ENCODE measurements at regions not wholly inside any gene's neighbourhood (a gene's known extent, or its start where the extent isn't known, plus 50 kb on each side); places are given as distances from the start of the nearest gene placed in this dataset.
"Not testable (repeated sequence)": the region's sequence is repeated elsewhere in the genome, so short reads cannot be mapped to it uniquely, and the experiment has no call there.

DNA sequence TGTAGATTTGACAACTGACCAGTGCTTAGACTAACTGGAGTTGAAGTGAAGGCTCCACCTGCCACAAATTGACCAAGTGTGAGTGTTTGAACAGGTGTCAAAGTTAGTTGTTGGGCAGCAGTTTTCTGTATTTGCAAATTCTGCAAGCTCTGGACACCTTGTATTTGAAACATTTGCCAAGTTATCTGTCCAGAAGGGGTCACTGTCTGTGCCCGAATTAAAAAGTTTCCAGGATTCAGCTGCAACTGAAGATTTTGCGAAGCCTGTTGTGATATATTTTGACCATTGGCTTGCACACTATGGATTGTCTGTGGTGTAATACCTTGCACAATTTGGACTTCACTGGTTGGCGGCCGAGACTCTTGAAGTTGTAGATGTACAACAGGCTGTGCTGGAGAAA is 1690.7 kb downstream of the SLITRK5 start:
- DNase-seq (ENCODE audit: low read depth): no peak

- no peak for DNase-seq (ENCODE audit: low read depth)
Measured at GRCh38 chr13:89363144-89363543, 1692.0 kb downstream of the SLITRK5 start.

DNA sequence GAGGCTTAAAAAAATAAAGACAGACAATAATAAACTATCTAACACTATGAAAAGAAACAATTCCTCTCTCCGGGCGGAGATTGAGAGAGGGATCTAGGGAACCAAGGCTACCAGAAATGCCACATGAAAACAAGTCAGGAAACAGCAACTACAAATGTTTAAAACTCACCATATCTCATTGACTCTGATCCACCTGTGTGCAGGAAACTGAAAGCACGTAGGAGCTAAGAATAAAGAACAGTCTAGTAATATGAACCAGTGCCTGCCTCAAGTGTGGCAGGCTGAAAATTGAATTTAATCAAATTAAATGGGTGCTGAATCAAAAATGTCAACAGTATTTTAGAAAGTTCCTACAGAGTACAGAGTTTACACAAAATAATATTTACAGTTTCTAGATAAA is 1701.0 kb downstream of the SLITRK5 start:
- no peak for DNase-seq (ENCODE audit: low read depth)

DNA sequence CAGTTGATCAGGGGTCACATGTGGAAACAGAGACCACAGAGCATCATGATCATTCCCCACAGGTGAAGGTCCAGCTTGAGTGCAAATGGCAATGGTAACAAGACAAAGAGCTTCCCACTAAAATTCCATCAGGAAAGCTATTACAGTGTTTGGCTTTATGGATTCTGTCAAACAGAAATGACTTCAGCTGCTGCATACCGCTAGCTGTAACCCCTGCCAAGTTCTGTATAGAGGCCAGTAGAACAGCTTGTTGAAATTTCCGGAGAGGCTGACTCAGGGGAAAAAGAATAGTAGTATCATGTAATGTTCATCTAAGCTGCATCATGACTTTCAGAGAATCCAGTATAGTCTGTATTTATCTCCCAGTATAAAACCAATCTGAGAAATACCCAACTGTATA is 1704.7 kb downstream of the SLITRK5 start:
- no peak for DNase-seq (ENCODE audit: low read depth)

GRCh38 chr13:89380101-89380500 is 1708.9 kb downstream of the SLITRK5 start:
- no peak for DNase-seq (ENCODE audit: low read depth)

- DNase-seq (ENCODE audit: low read depth): no peak
Measured at GRCh38 chr13:89382981-89383380, 1711.8 kb downstream of the SLITRK5 start.

DNA sequence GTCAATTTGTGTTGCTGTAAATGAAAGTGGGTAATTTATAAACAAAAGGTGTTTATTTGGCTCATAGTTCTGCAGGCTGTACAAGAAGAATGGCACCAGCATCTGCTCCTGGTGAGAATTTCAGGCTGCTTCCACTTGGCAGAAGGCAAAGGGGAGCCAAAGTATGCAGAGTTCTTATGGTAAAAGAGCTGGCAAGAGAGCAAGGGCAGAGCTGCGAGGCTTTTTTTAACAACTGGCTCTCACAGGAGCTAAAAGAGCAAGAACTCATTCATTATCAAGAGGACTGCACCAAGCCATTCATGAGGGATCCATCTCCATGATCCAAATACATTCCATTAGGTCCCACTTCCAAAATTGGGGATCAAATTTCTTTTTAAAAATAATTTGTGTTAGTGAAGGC is 1712.7 kb downstream of the SLITRK5 start:
- no peak for DNase-seq (ENCODE audit: low read depth)

DNA sequence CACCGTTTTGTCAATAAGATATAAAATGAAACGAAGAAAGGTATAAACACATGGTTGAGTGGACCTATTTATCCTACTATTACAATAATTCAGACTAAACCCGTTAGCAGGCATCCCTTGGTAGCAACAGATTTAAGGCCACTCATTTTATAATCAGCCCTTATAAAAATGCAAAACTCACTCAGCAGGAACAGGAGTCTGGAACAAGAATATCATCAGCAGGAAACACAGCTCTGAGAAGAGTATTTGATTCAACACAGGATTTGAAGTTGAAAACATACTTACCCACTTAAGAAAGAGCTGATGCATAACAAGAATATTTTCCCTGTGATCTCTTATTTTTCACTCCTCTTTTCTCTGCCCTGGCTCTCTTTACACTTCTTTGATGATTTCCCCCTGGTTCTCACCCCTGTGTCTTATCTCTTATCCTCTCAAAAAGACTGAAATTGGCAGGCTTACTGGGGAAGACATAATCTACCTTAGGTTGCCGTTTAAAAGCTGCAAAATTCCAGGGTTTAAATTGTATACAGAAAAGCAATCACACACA is 1722.7 kb downstream of the SLITRK5 start:
- no peak for DNase-seq (ENCODE audit: low read depth)

GRCh38 chr13:89401264-89401675 is 1730.1 kb downstream of the SLITRK5 start:
- DNase-seq (ENCODE audit: low read depth): no peak

GRCh38 chr13:89402211-89402610 is 1731.0 kb downstream of the SLITRK5 start:
- no peak for DNase-seq (ENCODE audit: low read depth)

- DNase-seq (ENCODE audit: low read depth): not testable (repeated sequence)
Measured at GRCh38 chr13:89406096-89406495, 1734.9 kb downstream of the SLITRK5 start.

- DNase-seq (ENCODE audit: low read depth): no peak
Measured at GRCh38 chr13:89407357-89407756, 1736.2 kb downstream of the SLITRK5 start.

DNA sequence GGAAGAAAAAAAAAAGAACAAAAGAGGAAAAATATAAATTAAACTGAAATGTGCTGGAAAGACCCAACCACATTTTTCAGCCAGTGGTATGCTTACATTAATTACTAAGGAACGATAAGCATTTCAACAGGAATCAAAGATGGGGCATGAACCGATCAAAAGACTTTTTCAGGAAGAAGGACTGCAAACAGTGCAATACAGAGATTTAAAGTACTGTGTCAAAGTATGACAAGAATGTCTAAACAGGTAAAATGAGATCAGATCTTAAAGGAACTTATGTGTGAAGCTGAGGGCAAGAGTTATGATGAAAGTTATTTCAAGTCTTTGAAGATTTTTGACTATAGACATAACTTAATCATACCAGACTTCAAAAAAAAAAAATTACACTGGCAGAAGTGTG is 1761.8 kb downstream of the SLITRK5 start:
- DNase-seq (ENCODE audit: low read depth): no peak

DNA sequence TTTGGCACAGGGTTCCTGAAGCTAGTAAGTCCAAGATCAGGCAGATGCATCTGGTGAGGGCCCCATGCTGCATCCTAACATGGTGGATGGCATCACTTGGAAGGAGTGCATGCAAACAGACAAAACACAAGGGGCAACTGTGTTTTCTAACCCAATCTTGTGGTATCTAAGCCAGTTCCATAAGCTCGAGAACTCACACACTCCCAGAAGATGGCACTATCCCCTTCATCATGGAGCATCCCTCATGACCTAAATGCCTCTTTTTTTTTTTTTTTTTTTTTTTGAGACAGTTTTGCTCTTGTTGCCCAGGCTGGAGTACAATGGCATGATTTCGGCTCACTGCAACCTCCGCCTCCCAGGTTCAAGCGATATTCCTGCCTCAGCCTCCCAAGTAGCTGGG is 1763.5 kb downstream of the SLITRK5 start:
- DNase-seq (ENCODE audit: low read depth): not testable (repeated sequence)

GRCh38 chr13:89454681-89455080 is 1783.5 kb downstream of the SLITRK5 start:
- no peak for DNase-seq (ENCODE audit: low read depth)

GRCh38 chr13:89455225-89455624 is 1784.1 kb downstream of the SLITRK5 start:
- no peak for DNase-seq (ENCODE audit: low read depth)

DNA sequence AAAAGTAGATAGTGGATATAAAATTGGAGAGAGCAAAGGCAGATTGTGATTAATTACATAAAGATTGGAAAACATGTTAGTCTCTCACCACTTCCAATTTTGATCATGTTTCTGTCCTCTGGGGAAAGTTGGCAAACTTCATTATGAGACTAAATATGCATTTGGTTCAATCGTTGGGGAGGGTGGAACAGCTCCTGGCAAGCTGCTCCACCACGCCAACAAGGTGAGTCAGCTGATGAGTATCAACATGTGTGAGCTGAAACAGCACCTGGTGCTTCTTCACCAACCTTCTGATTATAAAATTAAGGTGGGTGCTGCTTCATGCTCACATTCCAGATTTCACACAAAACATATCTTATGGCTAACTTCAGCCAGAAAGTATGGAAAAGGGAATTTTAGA is 1784.6 kb downstream of the SLITRK5 start:
- no peak for DNase-seq (ENCODE audit: low read depth)

GRCh38 chr13:89457977-89458376 is 1786.8 kb downstream of the SLITRK5 start:
- DNase-seq (ENCODE audit: low read depth): no peak

DNA sequence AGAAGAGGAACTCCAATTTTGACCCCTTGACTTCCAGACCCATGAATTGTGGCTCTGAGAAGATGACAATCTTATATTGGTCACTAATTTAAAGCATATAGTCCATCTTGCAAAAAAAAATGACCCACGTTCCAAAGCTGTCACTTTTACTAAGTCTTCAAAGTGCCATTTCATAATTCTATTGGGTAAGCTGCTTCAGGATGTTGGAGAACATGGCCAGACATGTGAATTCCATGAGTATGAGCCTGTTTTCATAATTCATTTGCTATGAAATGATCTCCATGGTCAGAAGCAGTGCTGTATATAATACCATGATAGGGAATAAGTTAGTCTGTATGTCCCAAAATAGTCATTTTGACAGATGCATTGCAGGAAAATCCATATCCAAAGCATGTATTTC is 1787.3 kb downstream of the SLITRK5 start:
- DNase-seq (ENCODE audit: low read depth): no peak

GRCh38 chr13:89460895-89461294 is 1789.7 kb downstream of the SLITRK5 start:
- DNase-seq (ENCODE audit: low read depth): not testable (repeated sequence)

DNA sequence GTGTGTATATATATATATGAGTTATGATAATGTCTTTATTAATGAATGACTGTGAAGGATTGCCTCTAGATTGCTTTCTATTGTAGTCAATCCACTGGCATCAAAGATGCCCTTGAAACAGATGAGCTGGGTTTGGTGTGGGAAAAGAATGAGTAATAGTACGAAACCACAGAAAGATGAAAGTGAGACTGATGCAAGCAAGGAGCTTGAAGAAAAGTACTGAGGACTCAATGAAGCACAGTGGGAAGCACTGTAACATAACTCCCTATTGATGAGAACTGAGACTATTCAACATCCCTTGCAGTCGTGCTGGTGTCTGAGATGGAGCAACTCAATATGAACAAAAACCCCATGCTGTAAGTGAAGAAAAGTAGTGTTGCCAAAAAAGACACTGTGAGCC is 1794.2 kb downstream of the SLITRK5 start:
- no peak for DNase-seq (ENCODE audit: low read depth)

GRCh38 chr13:89468081-89468480 is 1796.9 kb downstream of the SLITRK5 start:
- DNase-seq (ENCODE audit: low read depth): no peak

DNA sequence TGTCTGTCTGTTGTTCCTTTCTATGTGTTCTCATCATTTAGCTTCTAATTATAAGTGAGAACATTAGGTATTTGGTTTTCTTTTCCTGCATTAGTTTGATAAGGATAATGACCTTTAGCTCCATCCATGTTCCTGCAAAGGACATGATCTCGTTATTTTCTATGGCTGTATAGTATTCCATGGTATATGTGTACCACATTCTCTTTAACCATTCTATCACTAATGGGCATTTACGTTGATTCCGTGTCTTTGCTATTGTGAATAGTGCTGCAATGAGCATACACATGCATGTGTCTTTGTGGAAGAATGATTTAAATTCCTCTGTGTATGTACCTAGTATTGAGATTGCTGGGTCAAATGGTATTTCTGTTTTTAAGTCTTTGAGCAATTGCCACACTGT is 1799.7 kb downstream of the SLITRK5 start:
- no peak for DNase-seq (ENCODE audit: low read depth)

DNA sequence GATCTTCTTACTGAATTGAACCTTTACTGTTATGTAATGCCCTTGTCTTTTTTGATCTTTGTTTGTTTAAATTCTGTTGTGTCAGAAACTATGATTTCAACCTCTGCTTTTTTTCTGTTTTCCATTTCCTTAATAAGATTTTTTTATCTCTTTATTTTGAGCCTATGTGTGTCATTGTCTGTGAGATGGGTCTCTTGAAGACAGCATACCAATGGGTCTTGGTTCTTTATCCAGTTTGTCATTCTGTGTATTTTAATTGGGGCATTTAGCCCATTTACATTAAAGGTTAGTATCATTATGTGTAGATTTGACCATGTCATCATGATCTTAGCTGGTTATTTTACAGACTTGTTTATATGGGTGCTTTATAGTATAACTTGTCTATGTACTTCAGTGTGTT is 1803.3 kb downstream of the SLITRK5 start:
- DNase-seq (ENCODE audit: low read depth): no peak

DNA sequence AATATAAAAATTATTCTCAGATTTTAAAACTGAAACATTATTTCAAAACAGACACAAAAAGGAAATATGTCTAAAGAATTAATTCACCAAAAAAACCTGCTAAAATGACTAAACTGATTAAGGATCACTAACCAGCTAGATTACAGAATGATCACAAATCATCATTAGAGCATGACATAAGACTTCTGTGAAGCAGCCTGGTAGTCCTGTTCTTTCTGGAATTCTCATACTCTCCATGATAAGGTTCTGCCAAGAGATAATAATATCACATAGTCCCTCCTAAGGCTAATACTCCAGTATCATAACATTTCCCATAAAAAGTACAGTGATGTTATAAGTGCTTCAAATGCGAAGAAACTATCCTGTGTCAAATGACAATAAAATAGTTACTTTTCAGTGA is 1814.9 kb downstream of the SLITRK5 start:
- no peak for DNase-seq (ENCODE audit: low read depth)

All from CMK (cell line).